ENCODE measurements at regions not wholly inside any gene's neighbourhood (a gene's known extent, or its start where the extent isn't known, plus 50 kb on each side); places are given as distances from the start of the nearest gene placed in this dataset.

DNA sequence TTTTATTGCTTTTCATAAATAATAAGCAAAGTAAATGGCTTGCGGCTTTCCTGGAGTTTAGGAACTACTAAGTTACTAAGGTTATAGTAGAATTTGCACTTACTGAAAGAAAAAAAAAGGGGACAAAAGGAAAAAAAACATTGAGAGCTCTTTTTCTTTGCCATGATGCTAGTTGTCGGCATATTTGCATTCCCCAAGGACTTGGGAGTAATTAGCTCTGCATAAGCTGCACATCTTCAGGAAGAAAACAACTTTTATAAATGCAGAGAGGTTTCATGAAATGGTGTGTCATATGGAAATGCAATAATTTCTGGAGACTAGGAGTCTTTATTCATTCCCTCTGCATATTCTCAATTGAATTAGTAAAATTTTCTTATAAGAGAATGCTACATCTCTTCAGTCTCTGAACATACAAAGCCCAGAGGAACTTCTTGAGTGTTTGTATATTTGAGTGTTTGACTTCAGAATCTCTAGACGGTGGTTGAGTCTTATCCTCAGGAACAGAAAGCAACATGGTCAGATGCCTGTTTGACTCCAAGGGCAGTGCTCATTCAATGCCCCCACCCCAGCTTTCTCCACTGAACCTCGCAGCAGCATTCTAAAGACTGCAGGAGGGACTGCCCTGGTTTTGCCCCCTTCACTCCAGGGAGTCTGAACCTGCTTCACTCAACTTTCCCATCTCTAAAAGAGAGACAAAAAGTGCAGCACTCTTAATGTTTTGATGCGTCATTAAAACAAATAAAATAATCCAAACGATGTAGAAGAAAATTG lies 158.9 kb upstream of the EEA1 start:
- TF ChIP-seq, protein P1, sequence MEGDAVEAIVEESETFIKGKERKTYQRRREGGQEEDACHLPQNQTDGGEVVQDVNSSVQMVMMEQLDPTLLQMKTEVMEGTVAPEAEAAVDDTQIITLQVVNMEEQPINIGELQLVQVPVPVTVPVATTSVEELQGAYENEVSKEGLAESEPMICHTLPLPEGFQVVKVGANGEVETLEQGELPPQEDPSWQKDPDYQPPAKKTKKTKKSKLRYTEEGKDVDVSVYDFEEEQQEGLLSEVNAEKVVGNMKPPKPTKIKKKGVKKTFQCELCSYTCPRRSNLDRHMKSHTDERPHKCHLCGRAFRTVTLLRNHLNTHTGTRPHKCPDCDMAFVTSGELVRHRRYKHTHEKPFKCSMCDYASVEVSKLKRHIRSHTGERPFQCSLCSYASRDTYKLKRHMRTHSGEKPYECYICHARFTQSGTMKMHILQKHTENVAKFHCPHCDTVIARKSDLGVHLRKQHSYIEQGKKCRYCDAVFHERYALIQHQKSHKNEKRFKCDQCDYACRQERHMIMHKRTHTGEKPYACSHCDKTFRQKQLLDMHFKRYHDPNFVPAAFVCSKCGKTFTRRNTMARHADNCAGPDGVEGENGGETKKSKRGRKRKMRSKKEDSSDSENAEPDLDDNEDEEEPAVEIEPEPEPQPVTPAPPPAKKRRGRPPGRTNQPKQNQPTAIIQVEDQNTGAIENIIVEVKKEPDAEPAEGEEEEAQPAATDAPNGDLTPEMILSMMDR (conservative IDR thresholded peaks at IDR 0.05; ENCODE audit: low read length): no peak
- no peak for TF ChIP-seq EZH2phosphoT487 (IDR thresholded peaks at IDR 0.05; ENCODE audit: borderline replicate concordance)
